Liver (tissue), 7 donors: ENCODE measurements at regions not wholly inside any gene's neighbourhood (a gene's known extent, or its start where the extent isn't known, plus 50 kb on each side); places are given as distances from the start of the nearest gene placed in this dataset.
"Not testable (repeated sequence)": the region's sequence is repeated elsewhere in the genome, so short reads cannot be mapped to it uniquely, and the experiment has no call there.

Experiments
- DNase-seq: peaks from one replicate; pipeline ENCODE4 v3.0.0-alpha.2; 2017; ENCODE audit warnings: low spot score
- H3K27ac ChIP-seq, 2 donors: one replicate each; pipeline ENCODE4 v1.7.0; 2013; ENCODE audit warnings: inconsistent platforms in 2 of 2, low read length in 2 of 2, control low read depth in 1 of 2, low read depth in 1 of 2, mild to moderate bottlenecking in 1 of 2
- H3K27me3 ChIP-seq, 4 donors: one replicate each; pipeline versions ENCODE4 v1.6.1 to v1.7.0; 2013; ENCODE audit warnings: low read length in 3 of 4, inconsistent platforms in 1 of 4, mild to moderate bottlenecking in 1 of 4, moderate library complexity in 1 of 4; ENCODE audit not compliant: control insufficient read depth in 4 of 4, insufficient read depth in 4 of 4
- H3K36me3 ChIP-seq, 4 donors: one replicate each; pipeline versions ENCODE4 v1.6.1 to v1.7.0; 2013; ENCODE audit warnings: low read length in 3 of 4, mild to moderate bottlenecking in 3 of 4, low read depth in 1 of 4, moderate library complexity in 1 of 4; ENCODE audit not compliant: control insufficient read depth in 4 of 4, insufficient read depth in 3 of 4
- H3K4me1 ChIP-seq, 4 donors: one replicate each; pipeline versions ENCODE4 v1.6.1 to v1.7.0; 2013; ENCODE audit warnings: low read length in 3 of 4, mild to moderate bottlenecking in 3 of 4, moderate library complexity in 1 of 4; ENCODE audit not compliant: control insufficient read depth in 4 of 4, insufficient read depth in 4 of 4
- H3K4me3 ChIP-seq, 3 donors: one replicate each; pipeline versions ENCODE4 v1.6.1 to v1.7.0; 2013; ENCODE audit warnings: low read length in 3 of 3, control low read depth in 1 of 3, low read depth in 1 of 3, mild to moderate bottlenecking in 1 of 3
- H3K9ac ChIP-seq, 2 donors: one replicate each; pipeline ENCODE4 v1.7.0; 2013; ENCODE audit warnings: low read length in 2 of 2, mild to moderate bottlenecking in 2 of 2, moderate library complexity in 2 of 2, control low read depth in 1 of 2, low read depth in 1 of 2
- H3K9me3 ChIP-seq, 4 donors: one replicate each; pipeline versions ENCODE4 v1.6.1 to v1.7.0; 2013; ENCODE audit warnings: low read length in 3 of 4; ENCODE audit not compliant: control insufficient read depth in 4 of 4
- ATF3 ChIP-seq: IDR thresholded peaks from 2 replicates; pipeline ENCODE4 v1.6.1; 2016; ENCODE audit warnings: antibody characterized with exemption
- FOXA1 ChIP-seq: IDR thresholded peaks from 2 replicates; pipeline ENCODE4 v1.6.1; 2016; ENCODE audit warnings: antibody characterized with exemption
- FOXA2 ChIP-seq: IDR thresholded peaks from 2 replicates; pipeline ENCODE4 v1.6.1; 2016; ENCODE audit warnings: antibody characterized with exemption
- GABPA ChIP-seq, 2 donors: IDR thresholded peaks in 1 of 2; conservative IDR thresholded peaks in 1 of 2; 2 replicates each; pipeline ENCODE4 v1.6.1; 2016; ENCODE audit warnings: antibody characterized with exemption in 2 of 2, mild to moderate bottlenecking in 1 of 2, moderate library complexity in 1 of 2
- HNF4G ChIP-seq: IDR thresholded peaks from 2 replicates; pipeline ENCODE4 v1.6.1; 2016; ENCODE audit warnings: antibody characterized with exemption
- MAX ChIP-seq: IDR thresholded peaks from 2 replicates; pipeline ENCODE4 v1.6.1; 2016; ENCODE audit warnings: antibody characterized with exemption
- RAD21 ChIP-seq, 2 donors: IDR thresholded peaks; 2 replicates each; pipeline ENCODE4 v1.6.1; 2016; ENCODE audit warnings: antibody characterized with exemption in 2 of 2, mild to moderate bottlenecking in 2 of 2
- RXRA ChIP-seq, 2 donors: IDR thresholded peaks; 2 replicates each; pipeline ENCODE4 v1.6.1; 2017 to 2018; ENCODE audit warnings: antibody characterized with exemption in 2 of 2, mild to moderate bottlenecking in 1 of 2
- TAF1 ChIP-seq: conservative IDR thresholded peaks from 2 replicates; pipeline ENCODE4 v1.6.1; 2016; ENCODE audit warnings: antibody characterized with exemption, mild to moderate bottlenecking
- YY1 ChIP-seq: IDR thresholded peaks from 2 replicates; pipeline ENCODE4 v1.6.1; 2016; ENCODE audit warnings: antibody characterized with exemption, mild to moderate bottlenecking
- ZBTB33 ChIP-seq: IDR thresholded peaks from 2 replicates; pipeline ENCODE4 v1.6.1; 2016; ENCODE audit warnings: antibody characterized with exemption
- WGBS: extraction: QIAGEN DNeasy Blood & Tissue Kit; methylation state at CpG from one replicate; pipeline ENCODE4 v1.1.7; 2013; 5-methylcytosine and 5-hydroxymethylcytosine counted together
- donor health status: healthy.
- donor health status: healthy.
- donor health status: healthy.
- donor health status: healthy.

- Histone ChIP-seq H3K27me3 (peaks cover 0 to 3% (median 1%) of the 10 kb centered on the region in 4 donors), H3K4me1 (no peaks in the 10 kb centered on the region), H3K36me3 (no peaks in the 10 kb centered on the region), H3K27ac (no peak overlapping the region), H3K9ac (no peak overlapping the region), H3K9me3 (no peaks in the 10 kb centered on the region), H3K4me3 (no peak overlapping the region)
- 79% methylated on average over 1 of the region's 1 CpG for WGBS
- no peak for TF ChIP-seq ATF3
- TF ChIP-seq YY1: no peak
- no peak for TF ChIP-seq FOXA2
- no peak for DNase-seq
These were observed 74.9 kb upstream of the GAS1 start for GRCh38 chr9:87022178-87022577.

- no peak overlapping the region for H3K27ac ChIP-seq
- no peaks in the 10 kb centered on the region for H3K36me3 ChIP-seq
- no peak for DNase-seq
- no peak overlapping the region for H3K4me3 ChIP-seq
- TF ChIP-seq TAF1: no peak
- TF ChIP-seq RAD21 (IDR thresholded peaks at IDR 0.05): no peak
- TF ChIP-seq YY1: no peak
- no peak for TF ChIP-seq MAX
- no peak for TF ChIP-seq GABPA (IDR thresholded peaks at IDR 0.05 in 1 of 2, conservative IDR thresholded peaks at IDR 0.05 in 1 of 2)
- TF ChIP-seq FOXA1: no peak
- no peak for TF ChIP-seq ZBTB33
- TF ChIP-seq RXRA (IDR thresholded peaks at IDR 0.05): no peak
- H3K4me1 ChIP-seq: no peaks in the 10 kb centered on the region
- H3K27me3 ChIP-seq: peaks cover 0 to 3% (median 0%) of the 10 kb centered on the region in 4 donors
- H3K9ac ChIP-seq: no peak overlapping the region
- H3K9me3 ChIP-seq: peaks cover 0 to 3% (median 0%) of the 10 kb centered on the region in 4 donors
These were observed 78.9 kb upstream of the GAS1 start for GRCh38 chr9:87026204-87026603.

GRCh38 chr9:87028836-87029235 is 81.5 kb upstream of the GAS1 start:
- H3K4me1 ChIP-seq, H3K9ac ChIP-seq, DNase-seq, H3K36me3 ChIP-seq, H3K27me3 ChIP-seq, H3K9me3 ChIP-seq, H3K27ac ChIP-seq, H3K4me3 ChIP-seq: not testable (repeated sequence)
- 84% methylated on average over 3 of the region's 4 CpGs for WGBS

GRCh38 chr9:87029905-87030304 is 82.6 kb upstream of the GAS1 start:
- 68% methylated on average over 1 of the region's 1 CpG for WGBS
- no peaks in the 10 kb centered on the region for H3K36me3 ChIP-seq
- H3K9me3 ChIP-seq: peaks cover 0 to 3% (median 0%) of the 10 kb centered on the region in 4 donors
- no peak overlapping the region for H3K9ac ChIP-seq
- no peak for DNase-seq
- no peak overlapping the region for H3K4me3 ChIP-seq
- H3K4me1 ChIP-seq: no peaks in the 10 kb centered on the region
- H3K27me3 ChIP-seq: peaks cover 0 to 3% (median 0%) of the 10 kb centered on the region in 4 donors
- H3K27ac ChIP-seq: no peak overlapping the region
- TF ChIP-seq ATF3 (no peak), HNF4G (no peak)
